ENCODE measurements at regions not wholly inside any gene's neighbourhood (a gene's known extent, or its start where the extent isn't known, plus 50 kb on each side); places are given as distances from the start of the nearest gene placed in this dataset.
"Not testable (repeated sequence)": the region's sequence is repeated elsewhere in the genome, so short reads cannot be mapped to it uniquely, and the experiment has no call there.

- TF ChIP-seq CTCF (IDR thresholded peaks at IDR 0.05; ENCODE audit: low read depth, low read length); EZH2phosphoT487 (IDR thresholded peaks at IDR 0.05; ENCODE audit: low read depth): not testable (repeated sequence)
These were observed 880.6 kb downstream of the PDCD6IP start for GRCh38 chr3:34679055-34679454.
